OCI-M2 (cell line): ENCODE measurements at regions not wholly inside any gene's neighbourhood (a gene's known extent, or its start where the extent isn't known, plus 50 kb on each side); places are given as distances from the start of the nearest gene placed in this dataset.

Experiments
- DNase-seq: peaks from one replicate; lab custom pipeline; 2025; ENCODE audit not compliant: unreplicated experiment; lab: John Stamatoyannopoulos, UW

DNA sequence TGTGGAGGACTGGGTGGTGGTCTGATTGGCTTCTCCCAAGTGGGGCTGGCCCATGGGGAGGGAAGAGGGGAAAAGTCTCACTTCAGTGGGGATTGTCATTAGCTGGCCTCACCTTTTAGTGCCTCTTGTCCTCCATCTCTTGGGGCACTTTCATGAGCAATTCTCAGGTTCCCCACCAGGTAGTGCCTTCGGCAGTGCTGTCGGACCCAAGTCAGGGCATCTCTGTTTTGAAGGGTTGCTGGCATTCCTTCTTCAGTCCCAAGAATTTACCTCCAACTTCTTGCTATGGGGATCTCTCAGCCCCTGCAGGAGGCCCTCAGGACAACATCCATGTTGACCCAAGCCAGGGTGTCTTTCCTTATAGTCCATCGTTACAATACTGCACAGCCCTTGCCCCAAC lies 54.7 kb upstream of the F3 start:
- DNase-seq = no peak

DNA sequence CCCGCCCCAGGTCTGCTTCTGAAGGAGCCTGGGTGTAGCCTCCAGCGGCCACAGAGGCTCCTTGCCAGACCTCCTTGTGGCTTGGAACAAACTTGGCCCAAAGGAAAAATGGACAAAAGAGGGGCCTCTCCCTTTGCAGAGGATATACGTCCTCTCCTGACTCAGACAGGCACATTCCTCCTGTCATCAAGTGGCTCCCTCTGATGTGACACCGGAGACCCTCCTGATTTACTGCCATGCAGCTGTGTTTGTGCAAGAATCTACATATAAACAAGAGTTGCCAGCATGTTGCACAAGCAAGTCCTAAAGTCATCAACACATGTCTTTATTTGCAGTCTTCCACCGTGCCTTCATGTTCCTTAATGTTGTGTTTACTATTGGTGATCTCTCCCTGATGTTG lies 54.1 kb upstream of the F3 start:
- DNase-seq = no peak

DNA sequence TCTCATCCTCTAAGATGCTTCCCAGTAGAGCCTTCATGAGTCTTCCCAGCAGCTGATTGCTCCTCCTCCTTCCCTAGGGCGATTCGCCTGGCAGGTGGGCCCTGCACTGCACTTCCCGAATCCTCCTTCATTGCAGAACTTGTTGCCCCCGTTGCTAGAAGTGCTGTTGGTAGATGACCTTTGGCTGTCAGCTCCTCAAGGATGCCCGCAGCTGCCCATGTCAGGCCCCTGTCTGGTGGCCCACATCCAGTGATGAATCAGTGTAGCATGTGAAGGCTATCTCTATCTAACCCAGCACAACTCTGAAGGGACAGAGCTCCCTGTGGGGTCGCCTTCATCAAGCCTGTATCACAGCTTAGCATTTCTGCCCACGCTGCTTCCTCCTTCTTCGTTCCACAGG lies 52.1 kb upstream of the F3 start:
- DNase-seq = no peak

DNA sequence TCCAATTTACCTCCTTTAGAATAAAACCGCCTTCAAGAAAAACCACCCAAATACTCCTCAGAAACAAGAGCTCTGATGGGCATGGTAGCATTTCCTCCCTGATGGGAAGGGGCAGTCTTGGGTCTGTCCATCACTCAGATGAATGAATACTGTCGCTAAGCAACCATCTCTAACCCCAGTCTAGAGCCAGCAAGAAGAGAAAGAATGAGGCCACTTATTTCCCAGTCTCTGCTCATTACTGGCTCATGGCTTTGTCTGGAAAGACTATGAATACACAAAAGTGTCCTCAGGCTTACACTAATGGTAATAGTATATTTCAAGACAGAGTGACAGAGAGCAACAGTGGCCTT lies 51.0 kb upstream of the F3 start:
- no peak for DNase-seq

DNA sequence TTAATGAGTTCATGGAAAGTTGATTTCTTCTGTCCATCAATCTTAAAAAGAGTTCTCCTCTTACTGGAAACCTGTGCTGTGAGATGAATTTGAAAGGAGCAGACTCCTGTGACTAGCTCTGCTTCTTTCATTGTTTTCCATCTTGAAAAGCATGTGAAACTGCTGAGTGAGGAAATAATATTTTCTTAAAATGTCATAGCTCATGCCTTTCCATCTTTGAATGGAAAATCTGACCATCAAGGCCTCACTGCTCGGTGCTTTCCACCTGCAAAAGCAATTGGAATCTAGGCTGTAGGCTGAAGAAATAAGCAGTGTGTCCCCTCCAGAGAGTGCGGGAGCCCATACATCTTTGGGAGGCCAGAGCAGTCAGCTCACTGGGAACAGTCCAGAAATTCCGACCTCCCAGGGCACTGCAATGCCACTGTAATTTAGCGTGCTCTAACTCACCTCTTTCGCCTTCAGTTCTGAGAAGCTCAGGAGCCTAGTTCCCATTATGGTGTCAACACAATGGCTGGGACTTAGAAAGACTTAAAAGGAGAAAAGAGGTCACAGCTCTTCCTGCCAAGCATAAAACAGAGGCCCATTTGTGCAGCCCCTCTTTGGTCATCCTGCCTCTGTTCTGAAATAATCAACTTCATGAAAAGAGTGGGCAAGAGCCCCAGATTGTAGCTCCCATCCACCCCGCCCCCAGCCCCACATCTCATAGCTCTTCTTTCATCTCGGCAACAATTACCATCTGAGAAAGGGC lies 50.4 kb upstream of the F3 start:
- no peak for DNase-seq
